Adipocyte (in vitro differentiated cells): ENCODE measurements at regions not wholly inside any gene's neighbourhood (a gene's known extent, or its start where the extent isn't known, plus 50 kb on each side); places are given as distances from the start of the nearest gene placed in this dataset.

Source experiments
- DNase-seq: peaks from one replicate; pipeline ENCODE4 v3.0.0-alpha.2; 2015; ENCODE audit warnings: low read depth
- H3K27me3 ChIP-seq: replicated peaks from 2 replicates; pipeline ENCODE4 v1.7.0; 2013; ENCODE audit warnings: mild to moderate bottlenecking, low read length, moderate library complexity; ENCODE audit not compliant: control insufficient read depth, insufficient read depth
- H3K36me3 ChIP-seq: 2 replicates; pipeline ENCODE4 v1.7.0; 2013; ENCODE audit warnings: low read length, mild to moderate bottlenecking, moderate library complexity; ENCODE audit not compliant: control insufficient read depth, insufficient read depth, severe bottlenecking
- H3K4me1 ChIP-seq: 2 replicates; pipeline ENCODE4 v1.7.0; 2013; ENCODE audit warnings: mild to moderate bottlenecking, low read length, moderate library complexity; ENCODE audit not compliant: control insufficient read depth, insufficient read depth
- H3K4me3 ChIP-seq: 2 replicates; pipeline ENCODE4 v1.7.0; 2013; ENCODE audit warnings: mild to moderate bottlenecking, low read length, moderate library complexity
- H3K9ac ChIP-seq: 2 replicates; pipeline ENCODE4 v1.7.0; 2013; ENCODE audit warnings: mild to moderate bottlenecking, low read length, moderate library complexity
- H3K9me3 ChIP-seq: 2 replicates; pipeline ENCODE4 v1.7.0; 2013; ENCODE audit warnings: mild to moderate bottlenecking, low read length, moderate library complexity; ENCODE audit not compliant: control insufficient read depth

GRCh38 chr11:121711939-121712338, 259.2 kb upstream of the SORL1-AS1 start:
- H3K9ac ChIP-seq = no peak overlapping the region
- no peak for DNase-seq

GRCh38 chr11:121711236-121711635, 258.5 kb upstream of the SORL1-AS1 start:
- no peaks in the 10 kb centered on the region for H3K36me3 ChIP-seq
- H3K27me3 ChIP-seq = no peaks in the 10 kb centered on the region
- no peak overlapping the region for H3K4me3 ChIP-seq
- DNase-seq = no peak
- H3K9ac ChIP-seq = no peak overlapping the region
- H3K9me3 ChIP-seq = no peaks in the 10 kb centered on the region
- H3K4me1 ChIP-seq = no peaks in the 10 kb centered on the region

More at GRCh38 chr11:121711939-121712338, 259.2 kb upstream of the SORL1-AS1 start:
- Histone ChIP-seq H3K27me3 (no peaks in the 10 kb centered on the region), H3K9me3 (no peaks in the 10 kb centered on the region), H3K36me3 (no peaks in the 10 kb centered on the region), H3K4me1 (no peaks in the 10 kb centered on the region), H3K4me3 (no peak overlapping the region)

- Histone ChIP-seq H3K36me3 (no peaks in the 10 kb centered on the region), H3K9ac (no peak overlapping the region), H3K9me3 (no peaks in the 10 kb centered on the region), H3K27me3 (no peaks in the 10 kb centered on the region), H3K4me1 (no peaks in the 10 kb centered on the region), H3K4me3 (no peak overlapping the region)
- DNase-seq = no peak
Observed at GRCh38 chr11:121706884-121707420, 254.2 kb upstream of the SORL1-AS1 start.

- Histone ChIP-seq H3K9me3 (no peaks in the 10 kb centered on the region), H3K4me1 (no peaks in the 10 kb centered on the region), H3K4me3 (no peak overlapping the region), H3K36me3 (no peaks in the 10 kb centered on the region), H3K9ac (no peak overlapping the region), H3K27me3 (no peaks in the 10 kb centered on the region)
- no peak for DNase-seq
Observed at GRCh38 chr11:121703201-121703600, 250.4 kb upstream of the SORL1-AS1 start.

GRCh38 chr11:121700968-121701367, 248.2 kb upstream of the SORL1-AS1 start:
- H3K9ac ChIP-seq = no peak overlapping the region
- no peaks in the 10 kb centered on the region for H3K36me3 ChIP-seq
- H3K4me1 ChIP-seq = no peaks in the 10 kb centered on the region
- no peaks in the 10 kb centered on the region for H3K27me3 ChIP-seq
- no peak for DNase-seq
- H3K9me3 ChIP-seq = no peaks in the 10 kb centered on the region
- H3K4me3 ChIP-seq = no peak overlapping the region

GRCh38 chr11:121699801-121700200, 247.0 kb upstream of the SORL1-AS1 start:
- DNase-seq = no peak
- Histone ChIP-seq H3K4me1 (no peaks in the 10 kb centered on the region), H3K9me3 (no peaks in the 10 kb centered on the region), H3K4me3 (no peak overlapping the region), H3K27me3 (no peaks in the 10 kb centered on the region), H3K36me3 (no peaks in the 10 kb centered on the region), H3K9ac (no peak overlapping the region)

GRCh38 chr11:121696931-121697670, 244.3 kb upstream of the SORL1-AS1 start:
- Histone ChIP-seq H3K4me1 (no peaks in the 10 kb centered on the region), H3K9me3 (no peaks in the 10 kb centered on the region), H3K36me3 (no peaks in the 10 kb centered on the region), H3K4me3 (no peak overlapping the region), H3K9ac (no peak overlapping the region), H3K27me3 (no peaks in the 10 kb centered on the region)
- no peak for DNase-seq

- no peak for DNase-seq
- H3K36me3 ChIP-seq = no peaks in the 10 kb centered on the region
Observed at GRCh38 chr11:121696177-121696871, 243.6 kb upstream of the SORL1-AS1 start.

GRCh38 chr11:121692236-121692635, 239.5 kb upstream of the SORL1-AS1 start:
- H3K4me3 ChIP-seq = no peak overlapping the region
- H3K9ac ChIP-seq = no peak overlapping the region
- DNase-seq = no peak
- no peaks in the 10 kb centered on the region for H3K27me3 ChIP-seq
- no peaks in the 10 kb centered on the region for H3K36me3 ChIP-seq
- no peaks in the 10 kb centered on the region for H3K9me3 ChIP-seq
- H3K4me1 ChIP-seq = peaks cover 6% of the 10 kb centered on the region

More at GRCh38 chr11:121696177-121696871, 243.6 kb upstream of the SORL1-AS1 start:
- H3K9me3 ChIP-seq = no peaks in the 10 kb centered on the region
- H3K9ac ChIP-seq = no peak overlapping the region
- no peak overlapping the region for H3K4me3 ChIP-seq
- no peaks in the 10 kb centered on the region for H3K4me1 ChIP-seq
- H3K27me3 ChIP-seq = no peaks in the 10 kb centered on the region

- no peak for DNase-seq
Observed at GRCh38 chr11:121688860-121689614, 236.3 kb upstream of the SORL1-AS1 start.

GRCh38 chr11:121688055-121688491, 235.3 kb upstream of the SORL1-AS1 start:
- peak; percentile 78 for DNase-seq
- no peaks in the 10 kb centered on the region for H3K27me3 ChIP-seq
- no peaks in the 10 kb centered on the region for H3K36me3 ChIP-seq
- H3K4me1 ChIP-seq = peaks cover 6% of the 10 kb centered on the region
- no peak overlapping the region for H3K4me3 ChIP-seq
- H3K9me3 ChIP-seq = no peaks in the 10 kb centered on the region
- H3K9ac ChIP-seq = no peak overlapping the region

More at GRCh38 chr11:121688860-121689614, 236.3 kb upstream of the SORL1-AS1 start:
- Histone ChIP-seq H3K4me3 (no peak overlapping the region), H3K9me3 (no peaks in the 10 kb centered on the region), H3K36me3 (no peaks in the 10 kb centered on the region), H3K4me1 (peaks cover 6% of the 10 kb centered on the region), H3K9ac (no peak overlapping the region), H3K27me3 (no peaks in the 10 kb centered on the region)
